IMR-90 (cell line): ENCODE measurements at regions not wholly inside any gene's neighbourhood (a gene's known extent, or its start where the extent isn't known, plus 50 kb on each side); places are given as distances from the start of the nearest gene placed in this dataset.

Experiments used
- ATAC-seq: fragments of 200-7000 bp; cut with Tn5 transposase; 2 replicates; pipeline ENCODE4 v1.9.1; 2020; ENCODE audit warnings: low read depth, mild to moderate bottlenecking, moderate library complexity
- BruUV-seq: library from RNA; stranded (reverse); fragments of 400-500 nt; replicated peaks from 2 replicates; lab custom pipeline; 2021; lab: Mats Ljungman, UMichigan
- CTCF ChIA-PET: fragments of 300-600 bp; formaldehyde crosslinking; extraction: SDS; loops from one replicate; lab custom pipeline; 2021; ENCODE audit warnings: antibody characterized with exemption; lab: Yijun Ruan, JAX
- POLR2A ChIA-PET: fragments of 300-600 bp; sonication (Branson Sonifier 250); formaldehyde crosslinking; loops from one replicate; lab custom pipeline; 2022; ENCODE audit warnings: antibody characterized with exemption; ENCODE audit not compliant: unreplicated experiment; lab: Charles Lee
- DNase-seq: peaks from one replicate; pipeline ENCODE4 v3.0.0; 2013
- H2AFZ ChIP-seq: replicated peaks from 2 replicates; pipeline ENCODE3; 2013; ENCODE audit warnings: low read length, mild to moderate bottlenecking; ENCODE audit not compliant: poor library complexity
- H2AK5ac ChIP-seq: 2 replicates; pipeline ENCODE4 v1.6.1; 2013; ENCODE audit warnings: low read depth, low read length, inconsistent platforms
- H2AK9ac ChIP-seq: replicated peaks from 2 replicates; pipeline ENCODE3; 2013; ENCODE audit warnings: mild to moderate bottlenecking, low read depth, low read length, moderate library complexity; ENCODE audit not compliant: poor library complexity
- H2BK120ac ChIP-seq: 2 replicates; pipeline ENCODE4 v1.6.1; 2013; ENCODE audit warnings: low read depth, low read length, inconsistent platforms
- H2BK15ac ChIP-seq: 3 replicates; pipeline ENCODE4 v1.6.1; 2013; ENCODE audit warnings: low read depth, low read length, inconsistent platforms
- H2BK20ac ChIP-seq: 2 replicates; pipeline ENCODE4 v1.6.1; 2013; ENCODE audit warnings: low read depth, mild to moderate bottlenecking, inconsistent platforms, low read length, moderate library complexity
- H2BK5ac ChIP-seq: 2 replicates; pipeline ENCODE4 v1.6.1; 2013; ENCODE audit warnings: mild to moderate bottlenecking, low read depth, low read length, inconsistent platforms; ENCODE audit not compliant: poor library complexity, severe bottlenecking
- H3K14ac ChIP-seq: replicated peaks from 2 replicates; pipeline ENCODE4 v1.6.1; 2013; ENCODE audit warnings: low read depth, low read length, inconsistent platforms
- H3K18ac ChIP-seq: 2 replicates; pipeline ENCODE4 v1.6.1; 2013; ENCODE audit warnings: low read depth, low read length, control low read depth
- H3K23ac ChIP-seq: 2 replicates; pipeline ENCODE4 v1.6.1; 2013; ENCODE audit warnings: low read depth, low read length, inconsistent platforms
- H3K27ac ChIP-seq: 2 replicates; pipeline ENCODE4 v1.5.1; 2013; ENCODE audit warnings: mild to moderate bottlenecking, control low read depth, low read length; ENCODE audit not compliant: insufficient read depth
- H3K27me3 ChIP-seq: 2 replicates; pipeline ENCODE4 v1.6.1; 2013; ENCODE audit warnings: low read length; ENCODE audit not compliant: control insufficient read depth, insufficient read depth
- H3K36me3 ChIP-seq: 2 replicates; pipeline ENCODE4 v1.6.1; 2013; ENCODE audit warnings: low read length, mixed read lengths; ENCODE audit not compliant: control insufficient read depth, insufficient read depth
- H3K4ac ChIP-seq: 2 replicates; pipeline ENCODE4 v1.6.1; 2013; ENCODE audit warnings: low read depth, low read length, inconsistent platforms
- H3K4me1 ChIP-seq: 2 replicates; pipeline ENCODE4 v1.6.1; 2013; ENCODE audit warnings: low read length, mixed read lengths; ENCODE audit not compliant: control insufficient read depth, insufficient read depth
- H3K4me2 ChIP-seq: 2 replicates; pipeline ENCODE4 v1.6.1; 2013; ENCODE audit warnings: low read depth, mild to moderate bottlenecking, control low read depth, low read length, moderate library complexity
- H3K4me3 ChIP-seq: 2 replicates; pipeline ENCODE4 v1.5.1; 2013; ENCODE audit warnings: low read depth, mild to moderate bottlenecking, control low read depth, low read length, moderate library complexity; ENCODE audit not compliant: insufficient read depth
- H3K56ac ChIP-seq: 2 replicates; pipeline ENCODE4 v1.6.1; 2013; ENCODE audit warnings: low read length, inconsistent platforms; ENCODE audit not compliant: insufficient read depth; ENCODE audit errors: extremely low read depth
- H3K79me1 ChIP-seq, 2 experiments: 2 replicates each; pipeline ENCODE4 v1.6.1; 2013; ENCODE audit warnings: low read length in 2 of 2, inconsistent platforms in 1 of 2, low read depth in 1 of 2
- H3K9ac ChIP-seq: 2 replicates; pipeline ENCODE4 v1.6.1; 2013; ENCODE audit warnings: low read depth, low read length, control low read depth
- H3K9me1 ChIP-seq: 2 replicates; pipeline ENCODE4 v1.6.1; 2013; ENCODE audit warnings: low read length, inconsistent platforms; ENCODE audit not compliant: insufficient read depth
- H3K9me3 ChIP-seq: 2 replicates; pipeline ENCODE4 v1.6.1; 2013; ENCODE audit warnings: low read length; ENCODE audit not compliant: control insufficient read depth, insufficient read depth
- H4K20me1 ChIP-seq: 2 replicates; pipeline ENCODE4 v1.6.1; 2013; ENCODE audit warnings: low read length, inconsistent platforms; ENCODE audit not compliant: insufficient read depth
- H4K5ac ChIP-seq: 2 replicates; pipeline ENCODE4 v1.6.1; 2013; ENCODE audit warnings: mild to moderate bottlenecking, low read depth, low read length, control low read depth
- H4K8ac ChIP-seq, 2 experiments: 2 replicates each; pipeline ENCODE4 v1.6.1; 2013; ENCODE audit warnings: low read depth in 2 of 2, low read length in 2 of 2, control low read depth in 1 of 2, inconsistent platforms in 1 of 2
- H4K91ac ChIP-seq: 2 replicates; pipeline ENCODE4 v1.6.1; 2013; ENCODE audit warnings: low read depth, low read length, inconsistent platforms; ENCODE audit not compliant: insufficient read depth
- BHLHE40 ChIP-seq: fragments of 150-350 bp; IDR thresholded peaks from 2 replicates; pipeline ENCODE4 v1.6.1; 2016; ENCODE audit warnings: mild to moderate bottlenecking, low read depth, low read length
- CHD1 ChIP-seq: IDR thresholded peaks from 2 replicates; pipeline ENCODE4 v1.6.1; 2012; ENCODE audit warnings: low read depth, low read length, improper control_type of control experiment
- CTCF ChIP-seq: conservative IDR thresholded peaks from 2 replicates; pipeline ENCODE4 v1.5.1; 2012; ENCODE audit warnings: mild to moderate bottlenecking, low read depth, low read length, improper control_type of control experiment
- FOS ChIP-seq: fragments of 150-350 bp; IDR thresholded peaks from 2 replicates; pipeline ENCODE4 v1.6.1; 2016; ENCODE audit warnings: low read depth, low read length
- MAFK ChIP-seq: IDR thresholded peaks from 2 replicates; pipeline ENCODE4 v1.6.1; 2012; ENCODE audit warnings: low read depth, low read length, improper control_type of control experiment
- MAZ ChIP-seq: IDR thresholded peaks from 2 replicates; pipeline ENCODE4 v1.6.1; 2012; ENCODE audit warnings: low read depth, mild to moderate bottlenecking, low read length, improper control_type of control experiment, moderate library complexity, borderline replicate concordance
- MXI1 ChIP-seq: IDR thresholded peaks from 2 replicates; pipeline ENCODE4 v1.6.1; 2012; ENCODE audit warnings: low read depth, mild to moderate bottlenecking, low read length, moderate library complexity, borderline replicate concordance
- NFE2L2 ChIP-seq: fragments of 150-350 bp; IDR thresholded peaks from 2 replicates; pipeline ENCODE4 v1.6.1; 2016; ENCODE audit warnings: low read depth, mild to moderate bottlenecking, low read length
- POLR2A ChIP-seq: IDR thresholded peaks from 2 replicates; pipeline ENCODE4 v1.6.1; 2012; ENCODE audit warnings: mild to moderate bottlenecking, low read depth, low read length
- RCOR1 ChIP-seq: IDR thresholded peaks from 2 replicates; pipeline ENCODE4 v1.6.1; 2012; ENCODE audit warnings: mild to moderate bottlenecking, low read length, improper control_type of control experiment; ENCODE audit not compliant: insufficient replicate concordance
- RFX5 ChIP-seq: IDR thresholded peaks from 2 replicates; pipeline ENCODE4 v1.8.0; 2012; ENCODE audit warnings: low read depth, mild to moderate bottlenecking, low read length, moderate library complexity
- SMC3 ChIP-seq: fragments of 150-350 bp; IDR thresholded peaks from 2 replicates; pipeline ENCODE4 v1.6.1; 2016; ENCODE audit warnings: low read depth, mild to moderate bottlenecking, antibody characterized with exemption, low read length, moderate library complexity
- USF2 ChIP-seq: fragments of 150-350 bp; IDR thresholded peaks from 2 replicates; pipeline ENCODE4 v1.6.1; 2017; ENCODE audit warnings: mild to moderate bottlenecking, antibody characterized with exemption, low read length, low read depth
- WGBS, 2 experiments: methylation state at CpG; one replicate each; pipeline versions ENCODE4 v1.1.5 to v1.1.7; 2013; ENCODE audit warnings: missing lambda C conversion rate in 2 of 2; ENCODE audit not compliant: insufficient read length in 1 of 2; ENCODE audit errors: extremely low coverage in 2 of 2; 5-methylcytosine and 5-hydroxymethylcytosine counted together
- dilution Hi-C: fragments of 300-500 bp; cut with HindIII; formaldehyde crosslinking; loops from one replicate; pipeline ENCODE4 v1.14.3; 2018; ENCODE audit warnings: low sequenced_read_pairs; ENCODE audit not compliant: unreplicated experiment
- in situ Hi-C: fragments of 300-500 bp; cut with MboI; formaldehyde crosslinking; loops from 3 replicates; pipeline ENCODE4 v1.14.3; 2019; ENCODE audit warnings: low sequenced_read_pairs, inconsistent platforms, mixed read lengths
- intact Hi-C: fragments of 100-400 bp; cut with micrococcal nuclease; formaldehyde crosslinking; loops from 2 replicates; pipeline ENCODE4 v1.10.0; 2022
- TF ChIP-seq, protein P1 (sequence below): fragments of 150-350 bp; IDR thresholded peaks from 2 replicates; pipeline ENCODE4 v1.6.1; 2016; ENCODE audit warnings: low read depth, mild to moderate bottlenecking, low read length, moderate library complexity, borderline replicate concordance

- TF ChIP-seq RFX5, result no peak
- TF ChIP-seq MAFK, result no peak
- TF ChIP-seq NFE2L2, result no peak
- no peak for TF ChIP-seq MAZ
These were observed 55.3 kb upstream of the CTNNBL1 start (continued) for GRCh38 chr20:37638527-37638926.

DNA sequence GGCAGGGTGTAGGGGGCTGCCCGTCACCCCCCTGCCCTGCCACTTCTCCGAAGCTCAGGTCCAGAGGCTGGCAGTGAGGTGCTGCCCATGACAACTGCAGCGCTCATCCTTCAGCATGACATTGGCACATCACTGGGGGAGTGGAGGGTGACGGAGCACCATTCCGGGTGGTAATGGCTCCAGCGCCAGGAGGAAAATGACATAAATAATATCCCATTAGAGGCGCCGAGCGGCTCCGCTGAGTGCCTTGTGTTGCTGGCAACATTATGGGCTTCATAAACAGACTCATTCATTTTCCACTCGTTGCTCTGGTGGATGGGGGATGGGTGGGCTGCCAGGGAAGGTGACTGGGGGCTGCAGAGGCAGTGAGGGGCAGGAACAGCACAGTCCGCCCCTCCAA is 56.9 kb upstream of the CTNNBL1 start:
- Histone ChIP-seq H3K79me1 (no peaks in the 10 kb centered on the region), H3K9me3 (peaks cover 8% of the 10 kb centered on the region), H4K5ac (no peak overlapping the region), H3K23ac (no peak overlapping the region), H3K9me1 (no peaks in the 10 kb centered on the region), H2BK15ac (no peak overlapping the region), H3K9ac (no peak overlapping the region), H3K27ac (no peak overlapping the region), H3K4ac (no peak overlapping the region), H2BK20ac (no peak overlapping the region), H3K56ac (no peak overlapping the region), H4K20me1 (no peaks in the 10 kb centered on the region; the same call in 1 of the 2 replicates), H3K4me2 (no peak overlapping the region), H4K8ac (no peak overlapping the region), H4K91ac (no peak overlapping the region), H3K18ac (no peak overlapping the region), H2AK5ac (no peak overlapping the region), H3K27me3 (peaks cover 20% of the 10 kb centered on the region; the same call in 1 of the 2 replicates), H3K4me1 (no peaks in the 10 kb centered on the region), H3K14ac (no peak overlapping the region), H2AK9ac (no peak overlapping the region), H2BK5ac (no peak overlapping the region), H2AFZ (peak overlapping the region; percentile 51), H3K4me3 (no peak overlapping the region), H2BK120ac (no peak overlapping the region), H3K36me3 (no peaks in the 10 kb centered on the region)
- BruUV-seq, result no TSS peak
- WGBS, 2 experiments, result 80% methylated on average over 1 of the region's 12 CpGs; no CpG with 5 or more reads in 1 of the 2 experiments
- intact Hi-C loops (no loop called here), in situ Hi-C loops (no loop called here), dilution Hi-C loops (no loop called here)
- DNase-seq, result no peak
- TF ChIP-seq RCOR1 (no peak), BHLHE40 (no peak), SMC3 (no peak), MXI1 (no peak), CHD1 (no peak), FOS (no peak), NFE2L2 (no peak), CTCF (no peak), MAZ (no peak), MAFK (no peak), RFX5 (no peak), USF2 (no peak), POLR2A (no peak)
- TF ChIP-seq, protein P1, sequence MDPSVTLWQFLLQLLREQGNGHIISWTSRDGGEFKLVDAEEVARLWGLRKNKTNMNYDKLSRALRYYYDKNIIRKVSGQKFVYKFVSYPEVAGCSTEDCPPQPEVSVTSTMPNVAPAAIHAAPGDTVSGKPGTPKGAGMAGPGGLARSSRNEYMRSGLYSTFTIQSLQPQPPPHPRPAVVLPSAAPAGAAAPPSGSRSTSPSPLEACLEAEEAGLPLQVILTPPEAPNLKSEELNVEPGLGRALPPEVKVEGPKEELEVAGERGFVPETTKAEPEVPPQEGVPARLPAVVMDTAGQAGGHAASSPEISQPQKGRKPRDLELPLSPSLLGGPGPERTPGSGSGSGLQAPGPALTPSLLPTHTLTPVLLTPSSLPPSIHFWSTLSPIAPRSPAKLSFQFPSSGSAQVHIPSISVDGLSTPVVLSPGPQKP, result no peak
- ChIA-PET CTCF (no interaction called here), POLR2A (no interaction called here)
- ATAC-seq, result no peak
